ENCODE measurements at regions not wholly inside any gene's neighbourhood (a gene's known extent, or its start where the extent isn't known, plus 50 kb on each side); places are given as distances from the start of the nearest gene placed in this dataset.

GRCh38 chr13:47508527-47509228 is 492.4 kb downstream of the SUCLA2 start:
- DNase-seq, result no peak

GRCh38 chr13:47503475-47503874 is 497.6 kb downstream of the SUCLA2 start:
- no peak for DNase-seq

GRCh38 chr13:47502166-47502565 is 498.9 kb downstream of the SUCLA2 start:
- DNase-seq, result no peak

GRCh38 chr13:47499358-47500150 is 501.5 kb downstream of the SUCLA2 start:
- no peak for DNase-seq

GRCh38 chr13:47484548-47484947 is 516.5 kb downstream of the SUCLA2 start:
- DNase-seq, result no peak

GRCh38 chr13:47481536-47481935 is 519.5 kb downstream of the SUCLA2 start:
- DNase-seq, result no peak

- DNase-seq, result no peak
These were observed 520.1 kb downstream of the SUCLA2 start for GRCh38 chr13:47480951-47481350.

- no peak for DNase-seq
These were observed 521.0 kb downstream of the SUCLA2 start for GRCh38 chr13:47480121-47480520.

GRCh38 chr13:47478985-47479384 is 522.1 kb downstream of the SUCLA2 start:
- no peak for DNase-seq

GRCh38 chr13:47475441-47475948 is 525.6 kb downstream of the SUCLA2 start:
- DNase-seq, result no peak

GRCh38 chr13:47474839-47475238 is 526.2 kb downstream of the SUCLA2 start:
- DNase-seq, result no peak

GRCh38 chr13:47474326-47474725 is 526.7 kb downstream of the SUCLA2 start:
- DNase-seq, result no peak

- DNase-seq, result no peak
These were observed 528.6 kb downstream of the SUCLA2 start for GRCh38 chr13:47472516-47472915.

- no peak for DNase-seq
These were observed 537.3 kb downstream of the SUCLA2 start for GRCh38 chr13:47463726-47464125.

- DNase-seq, result no peak
These were observed 538.1 kb downstream of the SUCLA2 start for GRCh38 chr13:47463002-47463401.

- no peak for DNase-seq
These were observed 539.3 kb downstream of the SUCLA2 start for GRCh38 chr13:47461816-47462215.

GRCh38 chr13:47459512-47459911 is 541.6 kb downstream of the SUCLA2 start:
- DNase-seq, result peak; percentile 24

- DNase-seq, result no peak
These were observed 543.4 kb downstream of the SUCLA2 start for GRCh38 chr13:47457626-47458025.

- peak; percentile 9 for DNase-seq
These were observed 545.4 kb downstream of the SUCLA2 start for GRCh38 chr13:47455626-47456025.

GRCh38 chr13:47454986-47455385 is 546.1 kb downstream of the SUCLA2 start:
- no peak for DNase-seq

- DNase-seq, result no peak
These were observed 540.6 kb upstream of the HTR2A start for GRCh38 chr13:47437406-47437805.

GRCh38 chr13:47433461-47434005 is 536.7 kb upstream of the HTR2A start:
- no peak for DNase-seq

GRCh38 chr13:47426126-47426849 is 529.4 kb upstream of the HTR2A start:
- no peak for DNase-seq
